Hepatocyte (in vitro differentiated cells): ENCODE measurements at regions not wholly inside any gene's neighbourhood (a gene's known extent, or its start where the extent isn't known, plus 50 kb on each side); places are given as distances from the start of the nearest gene placed in this dataset.

Experiments used
- DNase-seq: peaks from one replicate; pipeline ENCODE4 v3.0.0-alpha.2; 2016; ENCODE audit warnings: low spot score
- H2AFZ ChIP-seq: fragments of 200-600 bp; sonication (generic); 2 replicates; pipeline ENCODE4 v1.6.0; 2016; ENCODE audit warnings: antibody characterized with exemption, mild to moderate bottlenecking
- H3K27ac ChIP-seq: fragments of 200-600 bp; sonication (generic); 2 replicates; pipeline ENCODE4 v1.5.1; 2016; ENCODE audit warnings: mild to moderate bottlenecking
- H3K27me3 ChIP-seq: fragments of 200-600 bp; sonication (generic); 2 replicates; pipeline ENCODE4 v1.6.1; 2016
- H3K36me3 ChIP-seq: fragments of 200-600 bp; sonication (generic); replicated peaks from 2 replicates; pipeline ENCODE4 v1.5.1; 2016; ENCODE audit warnings: low read depth; ENCODE audit not compliant: insufficient read depth
- H3K4me1 ChIP-seq: fragments of 200-600 bp; sonication (generic); 2 replicates; pipeline ENCODE4 v1.5.1; 2016; ENCODE audit warnings: mild to moderate bottlenecking, moderate library complexity; ENCODE audit not compliant: insufficient read depth
- H3K4me2 ChIP-seq: fragments of 200-600 bp; sonication (generic); 2 replicates; pipeline ENCODE4 v1.6.0; 2016
- H3K4me3 ChIP-seq: fragments of 200-600 bp; sonication (generic); 2 replicates; pipeline ENCODE4 v1.5.1; 2016; ENCODE audit warnings: mild to moderate bottlenecking
- H3K79me2 ChIP-seq: fragments of 200-600 bp; sonication (generic); 2 replicates; pipeline ENCODE4 v1.6.0; 2017; ENCODE audit warnings: mild to moderate bottlenecking
- H3K9me2 ChIP-seq: fragments of 200-600 bp; sonication (generic); replicated peaks from 2 replicates; pipeline ENCODE4 v1.6.0; 2017; ENCODE audit warnings: mild to moderate bottlenecking; ENCODE audit not compliant: insufficient read depth
- H3K9me3 ChIP-seq: fragments of 200-600 bp; sonication (generic); 2 replicates; pipeline ENCODE4 v1.5.1; 2016; ENCODE audit warnings: low read depth, mild to moderate bottlenecking
- H4K20me1 ChIP-seq: fragments of 200-600 bp; sonication (generic); 2 replicates; pipeline ENCODE4 v1.6.0; 2016; ENCODE audit warnings: mild to moderate bottlenecking; ENCODE audit not compliant: insufficient read depth, poor library complexity, severe bottlenecking
- CTCF ChIP-seq: fragments of 200-600 bp; sonication (generic); IDR thresholded peaks from 2 replicates; pipeline ENCODE4 v1.5.1; 2016; ENCODE audit warnings: antibody characterized with exemption, mild to moderate bottlenecking; ENCODE audit not compliant: poor library complexity
- EZH2 ChIP-seq: fragments of 200-600 bp; sonication (generic); IDR thresholded peaks from 2 replicates; pipeline ENCODE4 v1.6.1; 2016; ENCODE audit warnings: antibody characterized with exemption, mild to moderate bottlenecking, borderline replicate concordance
- EZH2phosphoT487 ChIP-seq: fragments of 200-600 bp; sonication (generic); IDR thresholded peaks from one replicate; pipeline ENCODE4 v1.6.1; 2018; ENCODE audit warnings: antibody characterized with exemption, mild to moderate bottlenecking, low read depth, moderate library complexity; ENCODE audit not compliant: unreplicated experiment, severe bottlenecking
- WGBS: methylation state at CpG from one replicate; pipeline ENCODE4 v1.1.6; 2016; ENCODE audit warnings: low lambda C conversion rate; ENCODE audit errors: missing lambda C conversion rate; 5-methylcytosine and 5-hydroxymethylcytosine counted together

GRCh38 chr9:119071636-119072035, 297.6 kb downstream of the BRINP1 start:
- Histone ChIP-seq H3K9me2 (no peaks in the 10 kb centered on the region), H3K27me3 (no peaks in the 10 kb centered on the region), H3K4me3 (no peak overlapping the region), H3K4me1 (no peaks in the 10 kb centered on the region), H3K79me2 (no peaks in the 10 kb centered on the region), H4K20me1 (no peaks in the 10 kb centered on the region), H3K27ac (no peak overlapping the region), H3K9me3 (no peaks in the 10 kb centered on the region), H2AFZ (no peak overlapping the region), H3K36me3 (no peaks in the 10 kb centered on the region), H3K4me2 (no peak overlapping the region)
- DNase-seq: no peak
- TF ChIP-seq EZH2phosphoT487: no peak

- H3K9me2 ChIP-seq: no peaks in the 10 kb centered on the region
- H3K9me3 ChIP-seq: no peaks in the 10 kb centered on the region
- H3K27me3 ChIP-seq: no peaks in the 10 kb centered on the region
- DNase-seq: no peak
- no peaks in the 10 kb centered on the region for H3K4me1 ChIP-seq
- no peak overlapping the region for H2AFZ ChIP-seq
- 50% methylated on average over 4 of the region's 4 CpGs for WGBS
- no peaks in the 10 kb centered on the region for H3K36me3 ChIP-seq
- no peak overlapping the region for H3K4me3 ChIP-seq
- H3K27ac ChIP-seq: no peak overlapping the region
- TF ChIP-seq EZH2phosphoT487 (no peak), CTCF (no peak), EZH2 (no peak)
- H3K79me2 ChIP-seq: no peaks in the 10 kb centered on the region
- H3K4me2 ChIP-seq: no peak overlapping the region
- no peaks in the 10 kb centered on the region for H4K20me1 ChIP-seq
Observed at GRCh38 chr9:119074017-119074416, 295.2 kb downstream of the BRINP1 start.

- H3K9me2 ChIP-seq: no peaks in the 10 kb centered on the region
- H3K27ac ChIP-seq: no peak overlapping the region
- H3K79me2 ChIP-seq: no peaks in the 10 kb centered on the region
- no peaks in the 10 kb centered on the region for H4K20me1 ChIP-seq
- no peak overlapping the region for H2AFZ ChIP-seq
- WGBS: 93% methylated on average over 1 of the region's 1 CpG
- H3K9me3 ChIP-seq: no peaks in the 10 kb centered on the region
- DNase-seq: no peak
- no peaks in the 10 kb centered on the region for H3K4me1 ChIP-seq
- H3K4me2 ChIP-seq: no peak overlapping the region
- H3K27me3 ChIP-seq: no peaks in the 10 kb centered on the region
- TF ChIP-seq CTCF (no peak), EZH2 (no peak), EZH2phosphoT487 (no peak)
- H3K36me3 ChIP-seq: no peaks in the 10 kb centered on the region
- no peak overlapping the region for H3K4me3 ChIP-seq
Observed at GRCh38 chr9:119078015-119078414, 291.2 kb downstream of the BRINP1 start.

GRCh38 chr9:119083673-119084072, 285.6 kb downstream of the BRINP1 start:
- Histone ChIP-seq H4K20me1 (no peaks in the 10 kb centered on the region), H3K79me2 (no peaks in the 10 kb centered on the region), H3K36me3 (no peaks in the 10 kb centered on the region), H3K4me2 (no peak overlapping the region), H3K4me3 (no peak overlapping the region), H3K9me3 (no peaks in the 10 kb centered on the region), H3K27ac (no peak overlapping the region), H3K27me3 (no peaks in the 10 kb centered on the region), H2AFZ (no peak overlapping the region), H3K9me2 (no peaks in the 10 kb centered on the region), H3K4me1 (no peaks in the 10 kb centered on the region)
- no peak for DNase-seq
- TF ChIP-seq EZH2phosphoT487 (no peak), EZH2 (no peak), CTCF (no peak)
- WGBS: 63% methylated on average over 3 of the region's 3 CpGs
